Small intestine (tissue), 7 donors: ENCODE measurements at regions not wholly inside any gene's neighbourhood (a gene's known extent, or its start where the extent isn't known, plus 50 kb on each side); places are given as distances from the start of the nearest gene placed in this dataset.

Experiments used
- DNase-seq, 2 donors: peaks; one replicate each; pipeline versions ENCODE4 v3.0.0 to v3.0.0-alpha.2; 2013
- FAIRE-seq: peaks from 2 replicates; lab custom pipeline; 2012; peaks lifted over from hg19 to GRCh38; lab: Jason Lieb, UNC
- H3K27ac ChIP-seq, 3 donors: one replicate each; pipeline ENCODE4 v1.5.1; 2013; ENCODE audit warnings: low read length in 2 of 3, mild to moderate bottlenecking in 2 of 3, control low read depth in 1 of 3, inconsistent platforms in 1 of 3, low read depth in 1 of 3, moderate library complexity in 1 of 3
- H3K27me3 ChIP-seq, 3 donors: one replicate each; pipeline ENCODE4 v1.6.1; 2013; ENCODE audit warnings: low read length in 3 of 3, inconsistent platforms in 1 of 3; ENCODE audit not compliant: control insufficient read depth in 3 of 3, insufficient read depth in 3 of 3
- H3K36me3 ChIP-seq, 3 donors: one replicate each; pipeline ENCODE4 v1.6.1; 2013; ENCODE audit warnings: low read length in 3 of 3, inconsistent platforms in 1 of 3, low read depth in 1 of 3, mild to moderate bottlenecking in 1 of 3, moderate library complexity in 1 of 3; ENCODE audit not compliant: control insufficient read depth in 3 of 3, insufficient read depth in 2 of 3
- H3K4me1 ChIP-seq, 3 donors: one replicate each; pipeline ENCODE4 v1.6.1; 2013; ENCODE audit warnings: low read length in 2 of 3, inconsistent platforms in 1 of 3, low read depth in 1 of 3, mild to moderate bottlenecking in 1 of 3, moderate library complexity in 1 of 3; ENCODE audit not compliant: control insufficient read depth in 3 of 3, insufficient read depth in 2 of 3
- H3K4me3 ChIP-seq, 3 donors: one replicate each; pipeline ENCODE4 v1.5.1; 2013; ENCODE audit warnings: low read length in 3 of 3, control low read depth in 1 of 3, inconsistent platforms in 1 of 3, low read depth in 1 of 3, mild to moderate bottlenecking in 1 of 3, moderate library complexity in 1 of 3
- H3K9me3 ChIP-seq, 2 donors: one replicate each; pipeline ENCODE4 v1.6.1; 2013; ENCODE audit warnings: low read depth in 1 of 2, low read length in 1 of 2; ENCODE audit not compliant: control insufficient read depth in 2 of 2, insufficient read depth in 1 of 2
- WGBS, 3 donors: extraction: QIAGEN DNeasy Blood & Tissue Kit; methylation state at CpG; one replicate each; pipeline ENCODE4 v1.1.7; 2013; 5-methylcytosine and 5-hydroxymethylcytosine counted together
- donor health status: healthy with polysubstance abuse.
- donor health status: control.
- donor health status: control.
- donor health status: Bipolar disorder and iron deficiency.
- donor health status: healthy.

DNA sequence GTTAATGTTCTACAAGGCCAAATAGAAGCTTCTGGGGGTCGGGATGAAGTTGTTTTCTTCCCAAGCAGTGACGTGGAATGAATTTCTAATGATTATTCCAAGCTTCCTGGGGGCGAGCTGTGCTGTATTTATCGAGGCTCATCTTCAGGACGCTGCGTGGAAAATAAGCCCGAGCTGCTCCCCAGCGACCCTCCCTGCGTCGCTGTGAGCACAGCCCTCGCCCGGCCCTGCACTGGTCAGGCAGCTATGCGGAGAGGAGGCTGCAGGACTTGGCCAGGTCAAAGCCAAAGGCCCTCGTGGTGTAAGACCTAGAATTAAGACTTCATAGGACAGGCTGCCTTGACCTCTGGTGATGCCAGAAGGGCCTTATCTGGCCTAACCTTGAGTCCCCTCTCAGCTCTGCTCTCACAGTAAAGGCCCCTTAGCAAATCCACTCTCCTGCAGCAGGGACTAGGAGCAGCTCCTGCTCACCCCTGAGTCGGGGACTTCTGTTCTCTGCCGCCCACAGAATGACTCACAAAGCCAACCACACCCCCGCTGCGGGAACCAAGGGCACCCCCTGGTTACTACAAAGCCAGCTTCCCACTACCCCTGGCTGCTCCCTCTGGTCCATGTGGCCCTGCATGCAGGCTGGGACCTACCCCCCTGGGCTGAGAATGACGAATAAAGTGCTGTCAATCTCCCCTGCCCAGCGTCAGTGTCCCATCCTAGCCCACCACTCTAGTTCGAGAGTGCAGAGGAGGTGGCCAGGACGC lies 501.6 kb downstream of the TCERG1L start:
- H3K9me3 ChIP-seq: no peaks in the 10 kb centered on the region
- no peak overlapping the region for H3K4me3 ChIP-seq
- no peaks in the 10 kb centered on the region for H3K36me3 ChIP-seq
- no peaks in the 10 kb centered on the region for H3K4me1 ChIP-seq
- DNase-seq: no peak
- no peaks in the 10 kb centered on the region for H3K27me3 ChIP-seq
- 59 to 71% (median 62%) methylated on average over 22 of the region's 22 CpGs for WGBS, 3 donors
- no peak overlapping the region for H3K27ac ChIP-seq
- FAIRE-seq: no peak

- DNase-seq: no peak
- Histone ChIP-seq H3K36me3 (no peaks in the 10 kb centered on the region), H3K9me3 (no peaks in the 10 kb centered on the region), H3K4me3 (no peak overlapping the region), H3K27me3 (no peaks in the 10 kb centered on the region), H3K27ac (no peak overlapping the region), H3K4me1 (no peaks in the 10 kb centered on the region)
- WGBS, 3 donors: 84 to 88% (median 88%) methylated on average over 14 of the region's 14 CpGs
- FAIRE-seq: no peak
Observed at GRCh38 chr10:130810856-130811255, 500.7 kb downstream of the TCERG1L start.

DNA sequence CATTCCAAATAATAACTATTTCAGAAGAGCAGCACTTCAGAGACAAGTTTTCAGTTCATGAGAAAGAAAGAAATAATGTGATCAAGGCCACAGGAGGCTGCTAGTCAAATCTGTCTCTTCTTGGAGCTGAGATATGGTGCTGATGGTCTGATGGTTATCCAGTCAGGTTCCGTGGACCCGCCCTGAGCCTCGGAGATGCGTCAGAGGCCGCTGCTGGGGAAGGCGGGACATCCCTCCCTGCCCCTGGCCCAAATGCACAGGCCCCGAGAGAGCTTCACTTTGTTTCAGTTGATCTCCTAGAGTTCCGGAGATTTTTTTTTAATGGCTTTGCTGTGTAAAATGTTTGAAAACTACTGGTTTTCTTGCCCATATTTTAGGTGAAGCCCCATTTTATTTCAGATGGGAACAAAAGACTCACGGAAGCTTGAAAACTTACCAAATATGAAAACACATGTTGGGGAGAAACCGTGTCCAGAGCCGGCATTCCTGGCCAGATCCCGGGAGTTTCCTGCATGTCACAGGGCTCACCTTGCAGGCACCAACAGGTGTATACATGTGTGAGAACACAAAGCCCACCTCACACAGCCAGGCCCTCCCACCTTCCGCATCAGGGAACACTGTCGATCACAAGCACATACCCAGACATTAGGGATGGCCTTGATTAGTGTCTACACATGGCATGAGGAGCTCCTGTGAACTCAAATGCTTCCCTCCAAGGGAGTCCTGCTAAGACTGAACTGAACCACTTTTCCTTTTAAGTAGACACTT lies 499.0 kb downstream of the TCERG1L start:
- H3K9me3 ChIP-seq: no peaks in the 10 kb centered on the region
- no peaks in the 10 kb centered on the region for H3K27me3 ChIP-seq
- no peak overlapping the region for H3K4me3 ChIP-seq
- 81 to 84% (median 83%) methylated on average over 14 of the region's 14 CpGs for WGBS, 3 donors
- no peaks in the 10 kb centered on the region for H3K4me1 ChIP-seq
- no peak for DNase-seq
- H3K36me3 ChIP-seq: no peaks in the 10 kb centered on the region
- FAIRE-seq: no peak
- no peak overlapping the region for H3K27ac ChIP-seq

DNA sequence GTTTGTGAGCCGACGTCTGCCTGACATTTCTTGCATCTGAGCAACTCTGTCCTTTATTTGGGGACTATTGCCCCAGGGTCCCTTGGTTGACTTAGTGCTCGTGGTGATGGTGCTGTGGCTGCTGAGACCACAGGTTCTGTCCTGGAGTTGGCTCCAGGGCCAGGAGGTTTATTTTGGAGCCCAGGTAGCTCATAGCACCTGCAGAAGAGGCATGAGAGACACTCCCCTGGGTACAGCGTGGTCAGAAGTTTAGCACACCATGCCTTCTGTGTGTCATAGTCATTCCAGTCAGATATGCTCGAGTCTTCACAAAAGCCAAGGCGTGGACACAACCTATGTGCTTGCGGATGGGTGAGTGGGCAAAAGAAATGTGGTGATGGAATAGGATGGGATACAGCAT lies 496.9 kb downstream of the TCERG1L start:
- DNase-seq (no peak), FAIRE-seq (no peak)
- Histone ChIP-seq H3K36me3 (no peaks in the 10 kb centered on the region), H3K4me3 (no peak overlapping the region), H3K4me1 (no peaks in the 10 kb centered on the region), H3K9me3 (no peaks in the 10 kb centered on the region), H3K27me3 (no peaks in the 10 kb centered on the region), H3K27ac (no peak overlapping the region)
- WGBS, 3 donors: 70 to 82% (median 76%) methylated on average over 7 of the region's 7 CpGs

- no peak for DNase-seq
- WGBS, 3 donors: 79 to 86% (median 84%) methylated on average over 23 of the region's 23 CpGs
Observed at GRCh38 chr10:130816116-130816901, 495.2 kb downstream of the TCERG1L start.

GRCh38 chr10:130817046-130817624 lies 494.4 kb downstream of the TCERG1L start:
- FAIRE-seq (no peak), DNase-seq (no peak)
- Histone ChIP-seq H3K4me3 (no peak overlapping the region), H3K27ac (no peak overlapping the region), H3K9me3 (no peaks in the 10 kb centered on the region), H3K27me3 (no peaks in the 10 kb centered on the region), H3K4me1 (no peaks in the 10 kb centered on the region), H3K36me3 (no peaks in the 10 kb centered on the region)
- WGBS, 3 donors: 73 to 82% (median 74%) methylated on average over 8 of the region's 8 CpGs

More at GRCh38 chr10:130816116-130816901, 495.2 kb downstream of the TCERG1L start:
- no peak for FAIRE-seq
- no peaks in the 10 kb centered on the region for H3K27me3 ChIP-seq
- no peak overlapping the region for H3K4me3 ChIP-seq
- no peaks in the 10 kb centered on the region for H3K4me1 ChIP-seq
- H3K9me3 ChIP-seq: no peaks in the 10 kb centered on the region
- no peaks in the 10 kb centered on the region for H3K36me3 ChIP-seq
- no peak overlapping the region for H3K27ac ChIP-seq

DNA sequence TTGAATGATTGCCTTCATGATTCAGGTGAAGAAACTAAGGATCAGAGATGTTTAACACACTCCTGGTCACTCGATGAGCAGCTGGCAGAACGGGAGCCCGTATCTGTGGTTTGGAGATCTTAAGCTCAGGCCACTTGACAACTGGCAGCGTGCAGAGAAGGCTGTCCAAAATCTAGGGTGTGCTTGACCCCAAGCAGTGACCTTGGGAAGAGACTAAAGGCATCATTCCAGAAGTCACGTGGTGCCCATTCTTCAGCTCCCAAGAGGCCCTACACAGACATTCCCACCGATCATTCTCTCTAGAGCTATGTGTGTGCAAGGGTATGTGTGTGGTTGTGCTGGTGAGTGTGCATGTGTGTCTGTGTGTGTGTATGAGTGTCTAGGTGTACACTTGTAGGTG lies 493.8 kb downstream of the TCERG1L start:
- Histone ChIP-seq H3K9me3 (no peaks in the 10 kb centered on the region), H3K4me1 (no peaks in the 10 kb centered on the region), H3K4me3 (no peak overlapping the region), H3K27me3 (no peaks in the 10 kb centered on the region), H3K27ac (no peak overlapping the region), H3K36me3 (no peaks in the 10 kb centered on the region)
- FAIRE-seq: no peak
- no peak for DNase-seq
- WGBS, 3 donors: 68 to 76% (median 73%) methylated on average over 6 of the region's 6 CpGs

GRCh38 chr10:130820880-130821482 lies 490.5 kb downstream of the TCERG1L start:
- 71 to 75% (median 73%) methylated on average over 11 of the region's 11 CpGs for WGBS, 3 donors
- no peaks in the 10 kb centered on the region for H3K4me1 ChIP-seq
- no peaks in the 10 kb centered on the region for H3K27me3 ChIP-seq
- H3K9me3 ChIP-seq: peaks cover 0 to 9% of the 10 kb centered on the region in 2 donors
- no peaks in the 10 kb centered on the region for H3K36me3 ChIP-seq
- no peak for FAIRE-seq
- no peak overlapping the region for H3K27ac ChIP-seq
- H3K4me3 ChIP-seq: no peak overlapping the region
- no peak for DNase-seq
